GM21526 (cell line): ENCODE measurements at regions not wholly inside any gene's neighbourhood (a gene's known extent, or its start where the extent isn't known, plus 50 kb on each side); places are given as distances from the start of the nearest gene placed in this dataset.
"Not testable (repeated sequence)": the region's sequence is repeated elsewhere in the genome, so short reads cannot be mapped to it uniquely, and the experiment has no call there.

Experiments used
- ATAC-seq: cut with Tn5 transposase; IDR thresholded peaks from one replicate; pipeline ENCODE4 v1.9.1; 2021; ENCODE audit warnings: moderate library complexity; ENCODE audit not compliant: unreplicated experiment, low FRiP score

DNA sequence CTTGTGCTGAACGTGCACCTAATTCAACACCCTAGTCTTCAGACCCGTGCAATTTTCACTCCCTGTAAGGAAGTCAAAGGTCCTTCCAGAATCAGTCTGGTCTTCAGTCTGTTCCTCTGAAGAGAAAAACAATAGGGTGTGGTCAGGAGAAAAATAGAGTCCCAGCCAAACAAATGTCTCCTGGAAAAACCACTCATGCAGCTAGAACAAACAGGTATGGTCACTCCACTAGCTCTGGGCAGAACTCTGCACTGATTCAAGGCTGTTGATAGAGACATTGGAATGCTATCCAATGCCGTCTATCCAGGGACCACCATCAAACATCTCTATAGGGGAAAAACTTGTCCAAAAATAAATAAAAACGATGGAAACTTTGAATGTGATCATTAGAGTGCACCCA lies 81.8 kb upstream of the MAP3K1 start:
- ATAC-seq, result no peak

DNA sequence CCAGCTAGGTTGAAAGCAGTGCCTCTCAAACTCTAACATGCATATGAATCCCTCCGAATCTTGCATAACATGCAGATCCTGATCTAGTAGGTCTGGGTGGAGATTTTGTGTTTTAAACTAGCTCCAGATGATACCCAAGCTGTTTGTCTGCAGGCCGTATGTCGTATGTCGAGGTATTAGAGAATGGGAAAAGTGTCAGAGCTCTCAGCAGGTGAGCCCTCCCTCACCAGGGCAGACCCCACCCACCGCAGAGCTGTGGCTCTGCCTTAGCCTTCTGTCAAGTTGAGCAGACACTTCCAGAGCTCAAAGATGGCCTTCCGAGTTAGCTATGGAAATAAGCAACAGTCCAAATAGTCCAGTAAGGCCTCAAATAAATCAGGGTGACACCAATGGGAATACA lies 83.2 kb upstream of the MAP3K1 start:
- ATAC-seq, result no peak

DNA sequence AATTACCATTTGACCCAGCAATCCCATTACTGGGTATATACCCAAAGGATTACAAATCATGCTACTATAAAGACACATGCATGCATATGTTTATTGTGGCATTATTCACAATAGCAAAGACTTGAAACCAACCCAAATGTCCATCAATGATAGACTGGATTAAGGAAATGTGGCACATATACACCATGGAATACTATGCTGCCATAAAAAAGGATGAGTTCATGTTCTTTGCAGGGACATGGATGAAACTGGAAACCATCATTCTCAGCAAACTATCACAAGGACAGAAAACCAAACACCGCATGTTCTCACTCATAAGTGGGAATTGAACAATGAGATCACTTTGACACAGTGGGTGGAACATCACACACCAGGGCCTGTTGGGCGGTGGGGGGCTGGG lies 83.9 kb upstream of the MAP3K1 start:
- not testable (repeated sequence) for ATAC-seq

DNA sequence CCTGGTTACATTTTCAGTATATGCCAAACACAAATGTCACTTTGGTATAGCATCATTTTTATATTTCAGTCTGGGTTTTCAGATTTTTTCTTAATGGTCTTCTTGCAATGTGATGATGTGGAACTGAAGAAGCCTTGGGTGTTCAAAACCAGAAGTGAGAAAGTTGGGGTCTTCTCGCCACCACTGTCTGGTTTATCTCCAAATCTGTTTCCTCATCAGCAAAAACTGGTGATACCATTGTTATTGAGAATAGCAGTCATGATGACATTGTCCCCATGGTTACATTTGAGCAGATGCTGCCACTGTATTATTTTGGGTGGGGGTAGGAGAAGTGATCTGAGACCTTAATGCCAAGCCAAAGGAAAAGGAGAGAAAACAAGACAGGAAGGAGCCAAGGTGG lies 85.9 kb upstream of the MAP3K1 start:
- ATAC-seq, result no peak

DNA sequence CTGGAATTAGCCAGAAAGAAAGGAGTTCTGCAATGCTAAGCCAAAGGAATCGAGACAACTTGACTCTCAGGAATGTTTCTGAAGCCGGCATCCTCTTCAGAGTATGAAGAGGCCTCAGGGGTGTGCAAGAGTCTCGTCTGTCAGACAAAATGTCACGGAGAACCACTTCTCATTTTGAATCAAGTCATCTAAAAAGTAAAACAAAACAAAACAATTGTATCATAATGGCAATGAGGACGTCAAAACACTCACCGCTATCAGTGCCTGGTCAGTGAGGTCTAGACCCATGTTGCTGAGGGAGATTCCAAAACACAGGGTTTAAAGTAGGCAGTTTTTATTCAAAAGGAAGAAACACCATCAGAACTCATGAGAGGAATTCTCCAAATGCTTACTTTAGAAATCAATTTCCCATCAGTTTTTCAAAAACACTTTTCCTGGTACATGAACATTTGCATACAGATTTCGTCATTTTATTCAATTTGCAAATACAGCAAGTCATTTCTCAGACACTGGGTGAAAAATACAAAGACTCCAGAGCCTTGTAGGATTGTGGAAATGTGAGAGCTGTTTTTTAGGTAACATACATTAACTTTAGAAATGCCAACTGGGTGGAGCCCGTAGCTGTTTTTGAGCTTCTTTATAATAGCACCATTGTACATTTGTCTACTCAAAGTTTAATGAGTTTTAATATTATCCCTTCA lies 89.5 kb upstream of the MAP3K1 start:
- ATAC-seq, result no peak

DNA sequence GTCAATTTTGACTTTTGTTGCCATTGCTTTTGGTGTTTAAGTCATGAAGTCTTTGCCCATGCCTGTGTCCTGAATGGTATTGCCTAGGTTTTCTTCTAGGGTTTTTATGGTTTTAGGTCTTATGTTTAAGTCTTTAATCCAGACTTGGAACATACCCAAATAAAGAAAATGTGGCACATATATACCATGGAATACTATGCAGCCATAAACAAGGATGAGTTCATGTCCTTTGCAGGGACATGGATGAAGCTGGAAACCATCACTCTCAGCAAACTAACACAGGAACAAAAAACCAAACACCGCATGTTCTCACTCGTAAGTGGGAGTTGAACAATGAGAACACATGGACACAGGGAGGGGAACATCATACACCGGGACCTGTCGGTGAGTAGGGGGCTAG lies 90.5 kb upstream of the MAP3K1 start:
- ATAC-seq, result not testable (repeated sequence)

DNA sequence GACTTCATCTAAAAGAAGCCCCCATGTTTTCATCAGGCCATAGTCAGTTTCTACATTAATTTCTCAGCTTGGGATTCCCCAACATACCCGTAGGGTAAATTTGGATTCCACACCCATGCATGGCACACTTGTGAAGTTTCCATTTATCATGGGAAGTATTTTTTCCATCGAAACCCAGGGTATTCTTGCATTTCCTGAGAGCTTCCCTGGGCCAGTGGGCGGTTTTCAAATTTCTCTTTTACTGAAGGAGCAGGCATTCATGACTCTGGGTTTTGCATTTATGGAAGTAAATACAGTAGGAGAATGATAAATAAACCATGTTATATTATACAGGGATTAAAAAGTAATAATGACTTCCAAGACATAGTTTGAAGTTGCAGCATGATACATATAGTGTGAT lies 93.0 kb upstream of the MAP3K1 start:
- no peak for ATAC-seq

DNA sequence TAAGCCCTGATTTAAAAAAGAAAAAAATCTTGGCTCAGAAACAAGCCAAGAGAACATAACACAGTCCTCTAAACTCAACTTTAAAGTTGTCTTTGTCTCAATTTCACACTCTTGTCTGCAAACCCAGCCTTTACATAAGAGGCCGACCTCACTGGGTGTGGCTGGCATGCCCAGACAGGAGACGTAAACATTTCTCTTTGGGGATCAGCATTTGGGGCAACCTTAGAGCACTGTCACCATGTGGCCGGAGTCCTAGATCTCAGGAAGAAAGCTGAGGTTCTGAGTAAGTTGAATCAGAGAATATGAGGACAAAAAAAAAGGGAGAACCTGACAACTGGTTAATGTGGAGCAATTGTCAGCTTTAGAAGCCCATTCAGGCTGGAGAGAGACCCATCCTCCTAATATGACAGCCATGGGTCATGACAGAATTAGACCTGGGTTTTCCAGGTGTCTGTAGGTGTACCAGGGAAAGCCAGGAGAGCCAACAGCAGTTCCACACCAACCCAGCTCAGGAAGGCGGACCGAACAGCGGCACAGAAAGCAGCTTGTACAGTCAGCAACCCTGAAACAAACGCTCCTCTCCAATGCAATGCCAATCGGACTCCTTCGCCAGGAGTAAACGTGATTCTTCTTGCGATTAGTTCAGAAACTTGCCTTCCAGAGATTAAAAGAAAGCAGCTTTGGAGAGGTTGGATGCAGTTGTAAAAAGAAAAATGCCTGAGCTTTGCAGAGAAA lies 97.9 kb upstream of the MAP3K1 start:
- ATAC-seq, result no peak

DNA sequence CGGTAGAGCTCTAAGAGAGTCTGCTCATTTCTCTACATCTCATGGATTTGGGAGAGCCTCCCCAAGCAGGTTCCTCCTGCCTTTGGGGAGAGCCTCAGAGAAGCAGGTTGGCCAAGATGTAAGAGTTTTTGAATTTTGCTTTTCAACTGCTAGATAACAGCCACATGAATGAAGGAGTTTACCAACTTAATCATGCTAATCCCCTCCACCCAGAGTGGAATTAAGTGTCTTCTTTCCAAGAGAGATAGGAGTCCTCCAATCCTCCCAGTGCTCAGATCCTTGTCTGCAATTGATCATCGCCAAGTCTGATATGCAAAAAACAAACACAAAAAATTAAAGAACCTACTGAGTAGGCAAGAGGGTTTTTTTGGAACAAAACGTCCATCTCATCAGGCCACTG lies 99.4 kb upstream of the MAP3K1 start:
- no peak for ATAC-seq

DNA sequence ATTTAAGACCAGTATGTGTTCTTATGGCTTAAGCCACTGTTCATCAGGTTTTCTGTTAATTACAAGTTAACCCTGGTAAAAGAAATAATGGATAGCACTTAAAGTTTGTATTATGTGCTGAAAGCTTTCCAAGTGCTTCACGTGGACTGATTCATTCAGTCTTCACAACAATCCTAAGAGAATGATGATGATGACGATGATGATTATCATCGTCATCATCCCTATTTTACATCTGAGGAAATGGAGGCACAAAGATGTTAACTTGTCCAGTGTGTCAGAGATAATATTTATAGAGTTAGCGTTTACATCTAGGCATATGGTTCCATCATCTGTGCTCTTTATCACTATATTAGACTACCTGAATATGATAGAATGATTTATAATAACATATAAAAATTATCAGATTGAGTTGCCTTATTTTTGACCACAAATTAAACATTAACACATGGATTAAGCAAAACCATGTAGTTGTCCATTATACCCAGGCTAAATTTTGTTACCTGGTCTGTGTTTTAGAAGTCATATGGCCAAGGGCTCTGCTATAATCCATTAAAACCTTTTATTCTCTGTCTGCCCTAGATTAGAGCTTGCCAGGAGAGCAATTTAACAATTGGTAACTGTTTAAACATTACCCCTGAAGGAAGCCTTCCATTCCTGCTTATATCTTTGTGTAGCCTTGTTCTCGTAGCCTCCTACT lies 102.3 kb upstream of the MAP3K1 start:
- ATAC-seq, result no peak

DNA sequence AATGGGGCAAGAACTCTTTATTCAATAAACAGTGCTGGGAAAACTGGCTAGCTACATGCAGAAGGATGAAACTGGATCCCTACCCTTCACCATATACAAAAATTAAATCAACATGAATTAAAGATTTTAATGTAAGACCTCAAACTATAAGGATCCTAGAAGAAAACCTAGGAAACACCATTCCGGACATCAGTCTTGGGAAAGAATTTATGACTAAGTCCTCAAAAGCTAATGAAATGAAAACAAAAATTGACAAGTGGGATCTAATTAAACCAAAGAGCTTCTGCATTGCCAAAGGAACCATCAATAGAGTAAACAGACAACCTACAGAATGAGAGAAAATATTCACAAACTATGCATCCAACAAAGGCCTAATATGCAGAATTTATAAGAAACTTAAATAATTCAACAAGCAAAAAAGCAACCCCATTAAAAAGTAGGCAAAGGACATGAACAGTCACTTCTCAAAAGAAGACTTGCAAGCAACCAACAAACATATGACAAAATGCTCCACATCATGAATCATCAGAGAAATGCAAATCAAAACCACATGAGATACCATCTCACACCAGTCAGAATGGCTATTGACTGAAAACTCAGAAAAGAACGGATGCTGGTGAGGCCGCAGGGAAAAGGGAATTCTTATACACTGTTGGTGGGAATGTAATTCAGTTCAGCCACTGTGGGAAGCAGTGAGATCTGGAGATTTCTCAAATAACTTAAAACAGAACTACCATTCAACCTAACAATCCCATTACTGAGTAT lies 104.3 kb upstream of the MAP3K1 start:
- ATAC-seq, result no peak

DNA sequence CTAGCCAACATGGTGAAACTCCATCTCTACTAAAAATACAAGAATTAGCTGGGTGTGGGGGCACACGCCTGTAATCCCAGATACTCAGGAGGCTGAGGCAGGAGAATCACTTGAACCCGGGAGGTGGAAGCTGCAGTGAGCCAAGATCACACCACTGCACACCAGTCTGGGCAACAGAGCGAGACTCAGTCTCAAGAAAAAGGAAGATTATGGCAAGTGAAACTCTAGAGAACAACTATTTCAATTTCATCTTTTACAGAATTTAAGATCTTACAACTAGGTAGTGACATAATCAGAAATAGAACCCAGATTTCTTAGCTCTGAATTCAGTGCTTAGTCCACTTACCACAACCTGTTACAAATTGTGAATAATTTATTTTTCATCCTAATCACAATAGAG lies 108.8 kb upstream of the MAP3K1 start:
- no peak for ATAC-seq

DNA sequence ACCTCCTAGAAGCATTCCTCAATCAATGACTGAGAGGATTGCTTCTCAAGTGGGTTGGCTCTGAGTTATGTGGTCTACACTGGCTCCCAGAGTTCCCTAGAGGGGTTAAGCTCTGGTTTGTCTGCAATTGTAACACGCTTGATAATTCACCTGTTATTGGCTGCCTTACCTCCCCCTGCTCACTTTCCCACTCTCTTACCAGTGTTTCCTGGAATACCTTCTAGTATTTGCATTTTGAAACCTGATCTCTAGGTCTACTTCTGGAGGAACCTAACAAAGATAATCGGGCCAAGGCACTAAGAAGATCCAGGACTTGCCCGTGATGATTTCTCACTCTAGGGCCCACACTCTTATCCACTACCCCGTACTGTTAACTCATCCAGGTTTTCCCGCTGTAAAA lies 110.1 kb upstream of the MAP3K1 start:
- ATAC-seq, result no peak

DNA sequence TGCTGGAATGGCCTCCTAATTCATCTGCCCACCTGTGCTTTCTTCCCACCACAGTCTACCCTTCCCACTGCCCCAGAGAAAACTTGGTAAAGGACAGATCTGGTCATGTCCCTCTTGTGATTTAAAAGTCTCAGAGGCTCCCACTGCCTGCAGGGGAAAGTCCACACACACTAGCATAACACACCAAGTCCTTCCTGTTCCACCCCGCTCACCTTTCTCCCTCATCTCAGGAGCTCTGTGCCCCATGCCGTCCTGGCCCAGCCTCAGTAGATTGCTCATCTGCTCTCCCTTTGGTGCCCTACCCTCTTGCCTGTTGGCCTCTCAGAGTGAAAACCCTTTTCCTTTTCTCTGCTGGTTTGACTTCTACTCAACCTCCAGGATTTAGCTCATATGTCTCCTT lies 111.4 kb upstream of the MAP3K1 start:
- ATAC-seq, result no peak

DNA sequence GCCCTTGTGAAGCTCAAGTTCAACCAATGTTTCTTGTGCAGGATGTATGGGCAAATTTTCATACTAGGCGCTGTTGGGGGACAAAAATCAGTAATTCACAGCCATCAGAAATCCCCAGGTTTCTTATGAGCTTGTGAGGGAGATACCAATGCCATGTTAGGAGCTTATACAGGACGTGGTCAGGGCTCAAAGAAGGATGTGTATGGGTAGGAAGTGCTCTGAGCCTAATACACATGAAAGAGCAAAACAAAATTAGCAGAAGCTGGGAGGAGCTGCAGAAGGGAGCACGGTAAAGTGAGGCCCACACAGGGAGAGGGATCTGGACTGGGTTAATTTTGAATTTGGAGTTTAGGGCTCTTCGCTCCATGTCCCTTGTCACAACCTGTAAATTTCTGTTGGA lies 114.6 kb upstream of the MAP3K1 start:
- ATAC-seq, result no peak

DNA sequence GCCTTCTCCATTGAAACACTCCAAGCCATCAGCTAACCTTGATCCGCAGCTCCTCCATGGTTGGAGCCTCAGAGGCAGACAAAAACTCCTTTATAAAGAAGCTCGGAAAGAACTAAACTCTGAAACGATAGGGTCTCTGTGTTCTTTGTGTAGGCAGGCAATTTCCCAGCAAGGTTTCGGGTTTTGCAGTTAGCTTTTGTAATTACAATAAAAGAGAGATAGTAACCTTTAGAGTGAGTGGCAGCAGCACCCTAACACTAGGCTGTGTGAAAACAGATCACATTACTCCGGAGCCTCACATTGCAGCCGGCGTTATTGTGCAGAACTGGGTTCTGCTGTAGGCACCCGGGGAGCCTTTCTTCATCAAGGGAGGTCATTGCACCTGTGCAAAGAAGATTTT lies 115.8 kb upstream of the MAP3K1 start:
- ATAC-seq, result no peak

DNA sequence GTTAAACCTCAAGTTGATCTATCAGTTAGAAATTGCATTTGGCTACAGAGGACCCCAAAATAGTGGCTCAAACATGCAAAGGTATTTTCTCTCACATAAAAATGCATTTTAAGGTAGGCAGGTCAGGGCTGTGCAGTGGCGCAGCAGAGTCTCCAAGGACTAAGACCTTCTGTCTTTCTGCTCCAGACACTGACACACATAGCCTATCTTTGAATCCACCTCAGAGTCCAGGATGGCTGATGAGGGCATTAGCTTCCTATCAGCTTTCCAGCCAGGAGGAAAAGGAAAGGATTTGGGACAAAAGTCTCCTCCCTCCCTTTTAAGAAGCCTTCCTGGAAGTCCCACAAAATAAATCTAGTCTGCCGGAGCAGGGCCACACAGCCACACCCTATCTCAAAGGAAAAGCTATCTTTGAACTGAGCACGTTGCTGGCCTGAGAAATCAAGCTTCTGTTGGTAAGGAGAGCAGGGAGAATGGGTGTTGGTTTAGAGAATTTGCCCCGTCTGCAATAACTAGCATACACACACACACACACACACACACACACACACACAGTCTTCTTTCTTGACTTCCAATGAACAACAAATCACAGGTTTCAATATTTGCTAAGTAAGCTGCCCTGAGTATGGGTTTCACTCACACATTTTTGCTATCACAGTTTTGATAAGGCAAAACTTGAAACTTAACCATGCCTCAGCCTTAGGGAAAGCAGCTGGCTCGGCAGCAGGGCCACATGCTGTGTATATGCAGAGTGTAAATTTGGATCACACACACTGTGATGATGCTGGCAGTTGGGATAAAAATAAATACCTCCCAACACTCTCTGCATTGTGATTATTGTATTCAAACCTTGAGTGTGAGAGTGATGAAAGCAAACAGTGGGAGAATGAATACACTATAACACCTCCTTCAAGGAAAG lies 116.6 kb upstream of the MAP3K1 start:
- no peak for ATAC-seq

DNA sequence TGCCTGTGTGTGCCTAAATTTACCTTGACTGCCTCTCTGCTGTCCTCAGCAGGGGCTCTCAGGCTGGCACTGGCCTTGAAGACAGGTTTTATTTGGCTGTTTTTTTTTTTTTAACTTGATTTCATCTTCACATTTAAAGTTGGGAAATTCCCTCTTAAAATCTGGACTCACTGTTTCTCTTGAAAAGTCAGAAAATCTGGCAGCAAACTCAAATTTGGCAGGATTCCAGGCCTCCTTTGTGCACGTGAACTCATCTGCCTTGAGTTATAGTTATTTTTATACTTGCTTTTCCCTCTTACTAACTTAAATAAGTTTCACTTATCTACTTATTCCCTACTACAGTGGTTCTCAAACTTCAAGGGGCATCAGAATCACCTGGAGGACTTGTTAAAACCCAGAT lies 118.4 kb upstream of the MAP3K1 start:
- no peak for ATAC-seq

DNA sequence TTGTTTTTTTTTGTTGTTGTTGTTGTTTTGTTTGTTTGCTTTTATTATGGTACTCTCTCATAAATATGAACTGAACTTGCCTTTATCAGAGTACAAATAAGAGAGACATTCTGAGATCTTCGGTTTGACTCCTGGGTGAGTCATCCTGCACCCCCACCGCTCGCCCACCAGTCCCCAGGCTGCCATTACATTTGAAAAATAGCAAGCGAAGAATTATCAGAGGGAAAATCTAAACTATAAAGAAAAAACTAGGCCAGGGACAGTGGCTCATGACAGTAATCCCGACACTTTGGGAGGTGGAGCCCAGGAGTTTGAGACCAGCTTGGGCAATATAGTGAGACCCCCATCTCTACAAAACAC lies 122.1 kb upstream of the MAP3K1 start:
- no peak for ATAC-seq
